HCT116 (cell line): ENCODE measurements at regions not wholly inside any gene's neighbourhood (a gene's known extent, or its start where the extent isn't known, plus 50 kb on each side); places are given as distances from the start of the nearest gene placed in this dataset.

ENCODE experiments used
- ATAC-seq: fragments of 200-7000 bp; cut with Tn5 transposase; 2 replicates; pipeline ENCODE4 v1.9.1; 2020; ENCODE audit warnings: mild to moderate bottlenecking, moderate library complexity
- BruUV-seq: library from RNA; stranded (reverse); fragments of 400-500 nt; replicated peaks from 2 replicates; lab custom pipeline; 2021; lab: Mats Ljungman, UMichigan
- CTCF ChIA-PET: fragments of 300-600 bp; sonication (Branson Sonifier 250); formaldehyde crosslinking; loops from one replicate; lab custom pipeline; 2021; ENCODE audit warnings: antibody characterized with exemption; lab: Charles Lee
- POLR2A ChIA-PET: fragments of 300-600, 350-600 bp; sonication (Branson Sonifier 250); formaldehyde crosslinking; loops from one replicate; lab custom pipeline; 2021; ENCODE audit warnings: antibody characterized with exemption; lab: Charles Lee
- RAD21 ChIA-PET, 2 experiments: fragments of 300-600 bp; sonication (Branson Sonifier 250); formaldehyde crosslinking; loops; one replicate each; lab custom pipeline; 2023; ENCODE audit warnings: low total read pairs in 2 of 2; ENCODE audit not compliant: uncharacterized antibody in 2 of 2, unreplicated experiment in 2 of 2, low non-redundant PET in 1 of 2; lab: Charles Lee
- DNase-seq: peaks from one replicate; pipeline ENCODE4 v3.0.0-alpha.2; 2010; ENCODE audit warnings: low read depth, low spot score
- H2AFZ ChIP-seq: fragments of 200-600 bp; shearing (Covaris generic), sonication (generic); 2 replicates; pipeline ENCODE4 v1.6.1; 2017; ENCODE audit warnings: low read depth, mixed run types, mixed read lengths, antibody characterized with exemption, low read length; ENCODE audit not compliant: poor library complexity, severe bottlenecking
- H3K27ac ChIP-seq: 2 replicates; pipeline ENCODE4 v1.5.1; 2012; ENCODE audit warnings: low read depth, low read length
- H3K27me3 ChIP-seq: fragments of 200-600 bp; sonication (generic); 2 replicates; pipeline ENCODE4 v1.6.1; 2016; ENCODE audit warnings: mixed run types, low read length, mixed read lengths; ENCODE audit not compliant: insufficient read depth
- H3K36me3 ChIP-seq, 2 experiments: fragments of 200-500 bp in 1 of 2; fragments of 200-600 bp in 1 of 2; sonication (Bioruptor generic) in 1 of 2; sonication (generic) in 1 of 2; 2 replicates each; pipeline versions ENCODE4 v1.5.1 to v1.6.1; 2014 to 2016; ENCODE audit warnings: low read length in 2 of 2, inconsistent platforms in 1 of 2, mixed read lengths in 1 of 2, mixed run types in 1 of 2; ENCODE audit not compliant: insufficient read depth in 2 of 2, control insufficient read depth in 1 of 2
- H3K4me1 ChIP-seq, 2 experiments: fragments of 200-600 bp in 1 of 2; sonication (generic) in 1 of 2; 2 replicates each; pipeline versions ENCODE4 v1.5.1 to v1.6.1; 2012 to 2017; ENCODE audit warnings: low read length in 2 of 2, inconsistent platforms in 1 of 2, mild to moderate bottlenecking in 1 of 2, mixed read lengths in 1 of 2, mixed run types in 1 of 2, moderate library complexity in 1 of 2; ENCODE audit not compliant: insufficient read depth in 2 of 2, control insufficient read depth in 1 of 2
- H3K4me2 ChIP-seq: fragments of 200-600 bp; sonication (generic); 2 replicates; pipeline ENCODE4 v1.6.1; 2017; ENCODE audit warnings: mixed run types, low read length, mixed read lengths
- H3K4me3 ChIP-seq, 2 experiments: fragments of 200-600 bp in 1 of 2; sonication (generic) in 1 of 2; replicated peaks in 1 of 2; 2 replicates each; pipeline ENCODE4 v1.5.1; 2011 to 2016; ENCODE audit warnings: low read length in 2 of 2, control low read depth in 1 of 2, low read depth in 1 of 2, mild to moderate bottlenecking in 1 of 2, mixed read lengths in 1 of 2, mixed run types in 1 of 2
- H3K79me2 ChIP-seq: fragments of 200-600 bp; sonication (generic); 2 replicates; pipeline ENCODE4 v1.6.1; 2017; ENCODE audit warnings: mild to moderate bottlenecking, mixed run types, low read length, moderate library complexity, mixed read lengths; ENCODE audit not compliant: insufficient read depth
- H3K9ac ChIP-seq: fragments of 200-600 bp; sonication (generic); 2 replicates; pipeline ENCODE4 v1.6.1; 2016; ENCODE audit warnings: low read length, mixed read lengths
- H3K9me2 ChIP-seq: fragments of 200-600 bp; sonication (generic), shearing (Covaris generic); 2 replicates; pipeline ENCODE4 v1.6.1; 2017; ENCODE audit warnings: mixed run types, mild to moderate bottlenecking, moderate library complexity; ENCODE audit not compliant: insufficient read depth
- H3K9me3 ChIP-seq, 2 experiments: fragments of 200-500 bp in 1 of 2; fragments of 200-600 bp in 1 of 2; sonication (Bioruptor generic) in 1 of 2; sonication (generic) in 1 of 2; 2 replicates each; pipeline ENCODE4 v1.6.1; 2014 to 2017; ENCODE audit warnings: low read length in 2 of 2, mixed read lengths in 2 of 2, inconsistent platforms in 1 of 2, low read depth in 1 of 2, mild to moderate bottlenecking in 1 of 2, mixed run types in 1 of 2, moderate library complexity in 1 of 2; ENCODE audit not compliant: control insufficient read depth in 1 of 2, insufficient read depth in 1 of 2
- H4K20me1 ChIP-seq: fragments of 200-600 bp; sonication (generic), shearing (Covaris generic); 2 replicates; pipeline ENCODE4 v1.6.1; 2017; ENCODE audit warnings: mixed run types, mild to moderate bottlenecking, moderate library complexity; ENCODE audit not compliant: insufficient read depth
- CTCF ChIP-seq, 3 experiments: fragments of 200-600 bp in 1 of 3; sonication (generic) in 1 of 3; IDR thresholded peaks in 2 of 3; conservative IDR thresholded peaks in 1 of 3; 2 replicates each; pipeline ENCODE4 v1.5.1; 2012 to 2017; ENCODE audit warnings: low read depth in 2 of 3, low read length in 2 of 3, antibody characterized with exemption in 1 of 3, borderline replicate concordance in 1 of 3, control low read depth in 1 of 3, mild to moderate bottlenecking in 1 of 3, mixed read lengths in 1 of 3, mixed run types in 1 of 3, moderate library complexity in 1 of 3; ENCODE audit not compliant: insufficient read depth in 1 of 3
- EZH2 ChIP-seq: fragments of 200-600 bp; sonication (generic); IDR thresholded peaks from 2 replicates; pipeline ENCODE4 v1.6.1; 2017; ENCODE audit warnings: antibody characterized with exemption, mixed run types
- POLR2AphosphoS5 ChIP-seq: IDR thresholded peaks from 2 replicates; pipeline ENCODE4 v1.6.1; 2011; ENCODE audit warnings: mild to moderate bottlenecking, low read depth, low read length, moderate library complexity
- RAD21 ChIP-seq: IDR thresholded peaks from 2 replicates; pipeline ENCODE4 v1.6.1; 2012; ENCODE audit warnings: low read depth, mild to moderate bottlenecking
- SP1 ChIP-seq: IDR thresholded peaks from 2 replicates; pipeline ENCODE4 v1.6.1; 2012; ENCODE audit warnings: low read depth
- YY1 ChIP-seq: IDR thresholded peaks from 2 replicates; pipeline ENCODE4 v1.6.1; 2011; ENCODE audit warnings: low read length, low read depth, moderate library complexity, mild to moderate bottlenecking; ENCODE audit not compliant: insufficient replicate concordance; ENCODE audit errors: extremely low read depth
- ZBTB33 ChIP-seq: IDR thresholded peaks from 2 replicates; pipeline ENCODE4 v1.6.1; 2011; ENCODE audit warnings: mild to moderate bottlenecking, low read length, moderate library complexity; ENCODE audit not compliant: insufficient replicate concordance; ENCODE audit errors: extremely low read depth
- ZFX ChIP-seq: fragments of 450-650 bp; IDR thresholded peaks from 2 replicates; pipeline ENCODE4 v1.6.1; 2017
- intact Hi-C: fragments of 100-400 bp; cut with micrococcal nuclease; formaldehyde crosslinking; loops from 2 replicates; pipeline ENCODE4 v1.10.0; 2022
- TF ChIP-seq, protein P1 (sequence below): IDR thresholded peaks from 2 replicates; pipeline ENCODE4 v1.6.1; 2012; ENCODE audit warnings: low read depth

DNA sequence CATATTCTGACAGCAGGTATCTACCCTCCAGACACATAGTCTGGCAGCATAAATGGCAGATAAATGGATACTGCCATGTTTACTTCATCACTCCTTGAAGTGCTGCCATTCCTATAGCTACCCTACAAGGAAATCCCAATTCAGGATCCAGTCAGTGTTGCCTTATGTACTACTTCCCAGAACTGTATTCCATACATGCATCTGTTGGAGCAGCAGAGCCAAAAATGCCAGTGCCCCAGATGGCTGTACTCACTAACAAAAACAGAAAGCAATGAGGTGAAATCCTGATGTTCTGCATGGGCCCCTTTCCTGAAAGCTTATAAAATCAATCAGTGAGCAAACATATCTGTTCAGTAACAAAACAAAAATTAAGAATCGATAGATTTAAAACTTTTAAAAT is 490.0 kb upstream of the COX7C start (continued):
- no peak for TF ChIP-seq POLR2AphosphoS5
- TF ChIP-seq CTCF (IDR thresholded peaks at IDR 0.05 in 2 of 3, conservative IDR thresholded peaks at IDR 0.05 in 1 of 3; ENCODE audit: borderline replicate concordance in 1 of 3, insufficient read depth in 1 of 3, low read depth in 2 of 3, low read length in 2 of 3), result no peak
- no peak for TF ChIP-seq EZH2
- TF ChIP-seq YY1, result no peak
- no peak for TF ChIP-seq SP1

GRCh38 chr5:86129009-86129408 is 488.7 kb upstream of the COX7C start:
- no peaks in the 10 kb centered on the region for H3K9me2 ChIP-seq

DNA sequence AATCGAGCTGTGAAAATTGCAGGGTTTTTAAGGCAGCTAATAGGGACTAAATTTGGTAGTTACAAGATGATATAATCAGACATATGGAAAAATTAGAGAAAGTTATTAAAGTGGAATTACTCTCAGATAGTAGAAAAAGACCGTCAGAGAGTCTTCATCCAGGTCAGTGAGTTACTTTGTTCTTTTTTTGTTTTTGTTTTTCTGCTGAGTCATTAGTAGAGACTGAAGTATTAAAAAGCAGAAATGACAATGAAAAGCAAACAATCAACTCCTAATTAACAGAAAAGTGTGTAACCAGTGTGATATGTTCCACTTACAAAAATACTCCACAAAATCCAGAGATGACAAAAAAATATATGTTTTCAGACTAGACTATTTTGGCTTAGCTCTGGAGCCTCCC is 480.4 kb upstream of the COX7C start:
- intact Hi-C loops, result no loop called here
- Histone ChIP-seq H3K27ac (no peak overlapping the region), H3K27me3 (no peaks in the 10 kb centered on the region), H3K9me3 (no peaks in the 10 kb centered on the region), H2AFZ (peak overlapping the region; percentile 38), H3K9me2 (no peaks in the 10 kb centered on the region), H3K9ac (no peak overlapping the region), H3K79me2 (no peaks in the 10 kb centered on the region), H3K4me1 (no peaks in the 10 kb centered on the region), H3K4me2 (no peak overlapping the region), H3K36me3 (no peaks in the 10 kb centered on the region), H4K20me1 (no peaks in the 10 kb centered on the region), H3K4me3 (no peak overlapping the region)
- ChIA-PET POLR2A (no interaction called here), RAD21 (no interaction called here), CTCF (no interaction called here)
- no TSS peak for BruUV-seq
- ATAC-seq (no peak), DNase-seq (no peak)
- TF ChIP-seq RAD21, result no peak
- no peak for TF ChIP-seq POLR2AphosphoS5
- TF ChIP-seq ZBTB33, result no peak
- TF ChIP-seq, protein P1, sequence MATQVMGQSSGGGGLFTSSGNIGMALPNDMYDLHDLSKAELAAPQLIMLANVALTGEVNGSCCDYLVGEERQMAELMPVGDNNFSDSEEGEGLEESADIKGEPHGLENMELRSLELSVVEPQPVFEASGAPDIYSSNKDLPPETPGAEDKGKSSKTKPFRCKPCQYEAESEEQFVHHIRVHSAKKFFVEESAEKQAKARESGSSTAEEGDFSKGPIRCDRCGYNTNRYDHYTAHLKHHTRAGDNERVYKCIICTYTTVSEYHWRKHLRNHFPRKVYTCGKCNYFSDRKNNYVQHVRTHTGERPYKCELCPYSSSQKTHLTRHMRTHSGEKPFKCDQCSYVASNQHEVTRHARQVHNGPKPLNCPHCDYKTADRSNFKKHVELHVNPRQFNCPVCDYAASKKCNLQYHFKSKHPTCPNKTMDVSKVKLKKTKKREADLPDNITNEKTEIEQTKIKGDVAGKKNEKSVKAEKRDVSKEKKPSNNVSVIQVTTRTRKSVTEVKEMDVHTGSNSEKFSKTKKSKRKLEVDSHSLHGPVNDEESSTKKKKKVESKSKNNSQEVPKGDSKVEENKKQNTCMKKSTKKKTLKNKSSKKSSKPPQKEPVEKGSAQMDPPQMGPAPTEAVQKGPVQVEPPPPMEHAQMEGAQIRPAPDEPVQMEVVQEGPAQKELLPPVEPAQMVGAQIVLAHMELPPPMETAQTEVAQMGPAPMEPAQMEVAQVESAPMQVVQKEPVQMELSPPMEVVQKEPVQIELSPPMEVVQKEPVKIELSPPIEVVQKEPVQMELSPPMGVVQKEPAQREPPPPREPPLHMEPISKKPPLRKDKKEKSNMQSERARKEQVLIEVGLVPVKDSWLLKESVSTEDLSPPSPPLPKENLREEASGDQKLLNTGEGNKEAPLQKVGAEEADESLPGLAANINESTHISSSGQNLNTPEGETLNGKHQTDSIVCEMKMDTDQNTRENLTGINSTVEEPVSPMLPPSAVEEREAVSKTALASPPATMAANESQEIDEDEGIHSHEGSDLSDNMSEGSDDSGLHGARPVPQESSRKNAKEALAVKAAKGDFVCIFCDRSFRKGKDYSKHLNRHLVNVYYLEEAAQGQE, result no peak
- no peak for TF ChIP-seq ZFX

More at GRCh38 chr5:86129009-86129408, 488.7 kb upstream of the COX7C start:
- Histone ChIP-seq H3K4me2 (no peak overlapping the region), H3K27me3 (no peaks in the 10 kb centered on the region), H3K27ac (no peak overlapping the region), H3K4me1 (no peaks in the 10 kb centered on the region), H3K4me3 (no peak overlapping the region), H2AFZ (no peak overlapping the region), H3K9me3 (no peaks in the 10 kb centered on the region), H4K20me1 (no peaks in the 10 kb centered on the region), H3K9ac (no peak overlapping the region), H3K79me2 (no peaks in the 10 kb centered on the region), H3K36me3 (no peaks in the 10 kb centered on the region)
- DNase-seq (no peak), ATAC-seq (no peak)
- no peak for TF ChIP-seq ZFX
- ChIA-PET RAD21 (no interaction called here), CTCF (no interaction called here), POLR2A (no interaction called here)
- intact Hi-C loops, result no loop called here
- no TSS peak for BruUV-seq
